Ovary (tissue), 7 donors: ENCODE measurements at regions not wholly inside any gene's neighbourhood (a gene's known extent, or its start where the extent isn't known, plus 50 kb on each side); places are given as distances from the start of the nearest gene placed in this dataset.
"Not testable (repeated sequence)": the region's sequence is repeated elsewhere in the genome, so short reads cannot be mapped to it uniquely, and the experiment has no call there.

Experiments
- DNase-seq, 5 donors: peaks; one replicate each; pipeline ENCODE4 v3.0.0-alpha.2; 2019 to 2020
- H3K27ac ChIP-seq, 2 donors: fragments of 200-600 bp; one replicate each; pipeline versions ENCODE4 v1.5.1 to v1.8.0; 2019 to 2022
- H3K27me3 ChIP-seq: fragments of 200-600 bp; one replicate; pipeline ENCODE4 v1.8.0; 2022
- H3K36me3 ChIP-seq: fragments of 200-600 bp; sonication (generic); one replicate; pipeline ENCODE4 v1.5.1; 2019
- H3K4me1 ChIP-seq: one replicate; pipeline ENCODE4 v1.8.1; 2013; ENCODE audit warnings: mild to moderate bottlenecking, moderate library complexity; ENCODE audit not compliant: insufficient read depth
- H3K4me3 ChIP-seq: fragments of 200-600 bp; sonication (generic); one replicate; pipeline ENCODE4 v1.5.1; 2017
- H3K9me3 ChIP-seq, 2 donors: fragments of 200-600 bp in 1 of 2; sonication (generic) in 1 of 2; one replicate each; pipeline versions ENCODE4 v1.5.1 to v1.8.1; 2013 to 2019; ENCODE audit warnings: mild to moderate bottlenecking in 1 of 2, moderate library complexity in 1 of 2
- CTCF ChIP-seq, 3 donors: fragments of 450-650 bp in 2 of 3; fragments of 200-600 bp in 1 of 3; IDR thresholded peaks; one replicate each; pipeline versions ENCODE4 v1.5.1 to v1.8.0; 2016 to 2022; ENCODE audit warnings: antibody characterized with exemption in 3 of 3, mild to moderate bottlenecking in 1 of 3
- EP300 ChIP-seq: sonication (generic); formaldehyde crosslinking; IDR thresholded peaks from one replicate; pipeline ENCODE4 v1.6.1; 2017; ENCODE audit warnings: antibody characterized with exemption
- POLR2A ChIP-seq: fragments of 450-650 bp; IDR thresholded peaks from one replicate; pipeline ENCODE4 v1.6.1; 2017; ENCODE audit warnings: antibody characterized with exemption, mild to moderate bottlenecking, moderate library complexity
- WGBS, 3 donors: extraction: QIAGEN DNeasy Blood & Tissue Kit in 1 of 3; methylation state at CpG; one replicate each; pipeline versions ENCODE4 v1.1.5 to v1.1.7; 2013 to 2017; 5-methylcytosine and 5-hydroxymethylcytosine counted together
- intact Hi-C, 4 donors: fragments of 100-400 bp; cut with DNase I; formaldehyde crosslinking; loops; one replicate each; pipeline versions ENCODE4 v1.11.0 to v1.15.1; 2022 to 2023
- donor health status: DM: no; HTN: no; CAD: no; lungs with moderate emphysema.
- donor health status: DM: no; HTN: no; CAD: no.
- donor health status: Bipolar disorder and iron deficiency.
- donor health status: DM: no; HTN: no; CAD: no.
- donor health status: DM: yes; HTN: yes; CAD: no.

- no peak for DNase-seq
- Histone ChIP-seq H3K4me3 (no peak overlapping the region), H3K9me3 (no peaks in the 10 kb centered on the region), H3K27me3 (no peaks in the 10 kb centered on the region), H3K27ac (no peak overlapping the region), H3K36me3 (no peaks in the 10 kb centered on the region), H3K4me1 (no peaks in the 10 kb centered on the region)
- no peak for TF ChIP-seq EP300
- intact Hi-C loops: no loop called here
Observed at GRCh38 chr6:8628063-8628462, 192.7 kb upstream of the SLC35B3 start.

- Histone ChIP-seq H3K9me3 (no peaks in the 10 kb centered on the region), H3K36me3 (no peaks in the 10 kb centered on the region), H3K4me3 (no peak overlapping the region), H3K27me3 (no peaks in the 10 kb centered on the region), H3K27ac (no peak overlapping the region), H3K4me1 (no peaks in the 10 kb centered on the region)
- intact Hi-C loops: no loop called here
- WGBS, 3 donors: 92 to 95% (median 92%) methylated on average over 2 of the region's 2 CpGs
- TF ChIP-seq EP300 (no peak), CTCF (IDR thresholded peaks at IDR 0.05) (no peak), POLR2A (no peak)
- DNase-seq: no peak
Observed at GRCh38 chr6:8627085-8627861, 191.9 kb upstream of the SLC35B3 start.

- intact Hi-C loops: no loop called here
- H3K27ac ChIP-seq: no peak overlapping the region
- WGBS, 3 donors: 78 to 92% (median 84%) methylated on average over 1 of the region's 1 CpG
Observed at GRCh38 chr6:8624665-8625064, 189.3 kb upstream of the SLC35B3 start.

GRCh38 chr6:8623441-8623840 lies 188.1 kb upstream of the SLC35B3 start:
- H3K4me3 ChIP-seq: no peak overlapping the region
- WGBS, 3 donors: 87 to 91% (median 90%) methylated on average over 3 of the region's 3 CpGs
- intact Hi-C loops: no loop called here
- TF ChIP-seq EP300 (no peak), POLR2A (no peak), CTCF (IDR thresholded peaks at IDR 0.05) (no peak)
- H3K27me3 ChIP-seq: no peaks in the 10 kb centered on the region
- H3K4me1 ChIP-seq: no peaks in the 10 kb centered on the region
- no peak overlapping the region for H3K27ac ChIP-seq
- no peaks in the 10 kb centered on the region for H3K9me3 ChIP-seq
- H3K36me3 ChIP-seq: no peaks in the 10 kb centered on the region
- no peak for DNase-seq

More at GRCh38 chr6:8624665-8625064, 189.3 kb upstream of the SLC35B3 start:
- H3K27me3 ChIP-seq: no peaks in the 10 kb centered on the region
- TF ChIP-seq POLR2A (no peak), CTCF (IDR thresholded peaks at IDR 0.05) (no peak), EP300 (no peak)
- H3K36me3 ChIP-seq: no peaks in the 10 kb centered on the region
- no peak for DNase-seq
- H3K4me3 ChIP-seq: no peak overlapping the region
- H3K4me1 ChIP-seq: no peaks in the 10 kb centered on the region
- H3K9me3 ChIP-seq: no peaks in the 10 kb centered on the region

GRCh38 chr6:8619853-8620252 lies 184.5 kb upstream of the SLC35B3 start:
- intact Hi-C loops: no loop called here
- WGBS, 3 donors: 89 to 97% (median 92%) methylated on average over 8 of the region's 8 CpGs
- no peaks in the 10 kb centered on the region for H3K4me1 ChIP-seq
- no peaks in the 10 kb centered on the region for H3K36me3 ChIP-seq
- DNase-seq: no peak
- no peaks in the 10 kb centered on the region for H3K9me3 ChIP-seq
- TF ChIP-seq POLR2A (no peak), CTCF (IDR thresholded peaks at IDR 0.05) (no peak), EP300 (no peak)
- H3K27ac ChIP-seq: no peak overlapping the region
- no peaks in the 10 kb centered on the region for H3K27me3 ChIP-seq
- no peak overlapping the region for H3K4me3 ChIP-seq

GRCh38 chr6:8619408-8619807 lies 184.1 kb upstream of the SLC35B3 start:
- WGBS, 3 donors: 59 to 77% (median 70%) methylated on average over 5 of the region's 5 CpGs
- DNase-seq, H3K27ac ChIP-seq, H3K4me1 ChIP-seq, H3K27me3 ChIP-seq, intact Hi-C loops, H3K4me3 ChIP-seq, H3K9me3 ChIP-seq, H3K36me3 ChIP-seq: not testable (repeated sequence)
